GM12891 (cell line): ENCODE measurements at regions not wholly inside any gene's neighbourhood (a gene's known extent, or its start where the extent isn't known, plus 50 kb on each side); places are given as distances from the start of the nearest gene placed in this dataset.

Source experiments
- POLR2A ChIP-seq: IDR thresholded peaks from 2 replicates; pipeline ENCODE4 v1.6.1; 2011; ENCODE audit warnings: low read depth, low read length, control low read depth
- POLR2AphosphoS5 ChIP-seq: IDR thresholded peaks from 2 replicates; pipeline ENCODE4 v1.6.1; 2011; ENCODE audit warnings: low read depth, low read length, control low read depth
- SPI1 ChIP-seq: IDR thresholded peaks from 2 replicates; pipeline ENCODE4 v1.6.1; 2011; ENCODE audit warnings: low read depth, low read length, control low read depth
- TAF1 ChIP-seq: IDR thresholded peaks from 2 replicates; pipeline ENCODE4 v1.6.1; 2011; ENCODE audit warnings: low read depth, low read length, control low read depth

DNA sequence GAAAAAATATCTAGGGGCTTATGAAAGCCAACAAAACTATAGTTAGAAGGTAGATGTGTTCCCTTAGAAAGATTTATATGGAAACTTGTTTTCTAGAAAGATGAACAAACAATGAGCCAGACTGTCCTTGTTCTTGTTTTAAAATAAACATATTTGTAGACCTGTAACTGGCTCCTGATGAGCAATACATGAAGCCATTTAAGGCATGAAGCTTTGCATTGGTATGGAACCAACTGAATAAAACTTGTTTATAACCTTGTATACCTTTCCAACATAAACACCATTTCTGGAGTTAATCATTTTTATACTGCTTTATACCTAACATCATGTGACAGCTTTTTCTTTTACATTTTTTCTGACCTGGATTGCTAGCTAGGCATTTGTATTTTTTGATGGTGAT is 247.8 kb downstream of the PRL start:
- TF ChIP-seq POLR2A, result no peak
- no peak for TF ChIP-seq POLR2AphosphoS5
- TF ChIP-seq TAF1, result no peak
- no peak for TF ChIP-seq SPI1
